A549 (cell line): ENCODE measurements at regions not wholly inside any gene's neighbourhood (a gene's known extent, or its start where the extent isn't known, plus 50 kb on each side); places are given as distances from the start of the nearest gene placed in this dataset.

Source experiments
- MAFK ChIP-seq: fragments of 450-650 bp; IDR thresholded peaks from 2 replicates; pipeline ENCODE4 v1.6.1; 2014; ENCODE audit not compliant: partially characterized antibody
- MAX ChIP-seq: IDR thresholded peaks from 2 replicates; pipeline ENCODE4 v1.6.1; 2012

GRCh38 chr2:198788676-198789075 lies 669.1 kb downstream of the SATB2 start:
- no peak for TF ChIP-seq MAFK
- TF ChIP-seq MAX: no peak
